ENCODE measurements at regions not wholly inside any gene's neighbourhood (a gene's known extent, or its start where the extent isn't known, plus 50 kb on each side); places are given as distances from the start of the nearest gene placed in this dataset.

DNA sequence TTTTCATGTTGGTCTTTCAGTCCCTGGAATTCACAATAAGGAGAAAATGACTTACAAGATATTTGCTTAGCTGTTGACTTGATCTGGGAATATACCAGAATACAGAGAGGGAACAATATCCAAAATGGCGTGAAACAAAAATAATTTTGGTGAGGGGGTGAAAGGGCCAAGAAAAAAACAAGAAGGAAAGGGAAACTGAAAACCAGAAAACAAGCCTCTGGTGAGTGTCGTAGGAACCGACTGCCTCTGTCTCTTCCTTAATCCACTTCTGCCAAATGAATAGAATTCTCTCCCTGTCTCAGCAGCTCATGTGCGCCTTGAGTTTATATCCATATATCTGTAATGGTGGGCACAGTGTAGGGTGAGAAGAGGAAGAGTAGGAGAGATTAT lies 367.6 kb downstream of the ETS1 start:
- DNase-seq (ENCODE audit: low read depth) = no peak

DNA sequence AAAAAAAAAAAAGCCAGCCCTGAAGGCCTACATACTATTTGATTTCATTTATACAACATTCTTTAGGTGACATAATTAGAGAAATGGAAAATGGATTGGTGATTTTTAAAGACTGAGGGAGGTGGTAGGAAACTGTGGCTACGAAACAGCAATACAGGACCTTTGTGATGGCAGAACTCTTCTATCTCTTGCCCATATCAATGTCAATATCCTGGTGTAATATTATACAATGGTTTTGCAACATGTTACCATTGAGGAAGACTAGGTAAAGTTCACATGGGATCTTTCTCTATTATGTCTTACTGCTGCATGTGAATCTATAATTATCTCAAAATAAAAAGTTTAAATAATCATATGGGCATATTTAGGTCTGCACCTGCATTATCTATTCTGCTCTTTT lies 371.2 kb downstream of the ETS1 start:
- no peak for DNase-seq (ENCODE audit: low read depth)

DNA sequence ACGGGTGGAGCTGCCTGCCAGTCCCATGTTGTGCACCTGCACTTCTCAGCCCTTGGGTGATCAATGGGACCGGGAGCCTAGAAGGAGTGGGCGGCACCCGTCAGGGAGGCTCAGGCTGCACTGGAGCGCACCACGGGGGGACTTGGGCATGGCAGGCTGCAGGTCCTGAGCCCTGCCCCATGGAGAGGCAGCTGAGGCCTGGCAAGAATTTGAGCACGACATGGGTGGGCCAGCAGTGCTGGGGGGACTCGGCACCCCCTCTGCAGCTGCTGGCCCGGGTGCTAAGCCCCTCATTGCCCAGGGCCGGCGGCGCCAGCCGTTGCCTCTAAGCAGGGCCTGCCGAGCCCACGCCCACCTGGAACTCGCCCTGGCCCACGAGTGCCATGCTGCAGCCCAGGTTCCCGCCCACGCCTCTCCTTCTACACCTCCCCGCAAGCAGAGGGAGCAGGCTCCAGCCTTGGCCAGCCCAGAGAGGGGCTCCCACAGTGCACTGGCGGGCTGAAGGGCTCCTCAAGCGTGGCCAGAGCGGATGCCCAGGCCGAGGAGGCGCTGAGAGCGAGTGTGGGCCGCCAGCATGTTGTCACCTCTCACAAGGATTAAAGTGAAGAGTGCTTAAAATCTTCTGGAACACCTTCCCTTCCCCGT lies 372.0 kb downstream of the ETS1 start:
- DNase-seq (ENCODE audit: low read depth) = no peak

DNA sequence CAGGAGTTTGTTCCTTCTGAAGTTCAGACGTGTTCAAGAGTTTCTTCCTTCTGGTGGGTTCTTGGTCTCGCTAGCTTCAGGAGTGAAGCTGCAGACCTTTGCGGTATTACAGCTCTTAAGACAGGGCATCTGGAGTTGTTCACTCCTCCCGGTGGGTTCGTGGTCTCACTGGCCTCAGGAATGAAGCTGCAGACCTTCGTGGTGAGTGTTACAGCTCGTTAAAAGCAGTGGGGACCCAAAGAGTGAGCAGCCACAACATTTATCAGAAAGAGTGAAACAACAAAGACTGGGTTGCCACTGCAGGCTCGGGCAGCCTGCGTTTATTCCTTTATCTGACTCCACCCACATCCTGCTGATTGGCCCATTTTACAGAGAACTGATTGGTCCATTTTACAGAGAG lies 373.1 kb downstream of the ETS1 start:
- DNase-seq (ENCODE audit: low read depth) = no peak

DNA sequence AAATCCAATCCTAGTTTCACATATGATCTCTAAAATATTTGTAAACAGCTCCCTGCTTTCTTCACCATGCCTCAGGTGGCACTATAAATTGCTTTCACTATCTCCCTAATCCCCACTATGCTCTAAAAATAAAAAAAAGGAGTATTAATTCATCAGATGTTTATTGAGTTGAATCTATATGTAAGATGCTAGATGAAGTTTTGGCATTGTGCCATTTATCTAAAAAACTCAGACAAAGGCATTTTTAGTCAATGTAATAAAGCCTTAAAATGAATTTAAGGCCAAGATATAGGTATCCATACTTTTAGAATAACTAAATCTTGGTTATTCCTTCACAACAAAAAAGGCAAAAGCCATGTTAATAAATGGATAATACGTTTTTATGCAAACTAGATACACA lies 373.9 kb downstream of the ETS1 start:
- no peak for DNase-seq (ENCODE audit: low read depth)

DNA sequence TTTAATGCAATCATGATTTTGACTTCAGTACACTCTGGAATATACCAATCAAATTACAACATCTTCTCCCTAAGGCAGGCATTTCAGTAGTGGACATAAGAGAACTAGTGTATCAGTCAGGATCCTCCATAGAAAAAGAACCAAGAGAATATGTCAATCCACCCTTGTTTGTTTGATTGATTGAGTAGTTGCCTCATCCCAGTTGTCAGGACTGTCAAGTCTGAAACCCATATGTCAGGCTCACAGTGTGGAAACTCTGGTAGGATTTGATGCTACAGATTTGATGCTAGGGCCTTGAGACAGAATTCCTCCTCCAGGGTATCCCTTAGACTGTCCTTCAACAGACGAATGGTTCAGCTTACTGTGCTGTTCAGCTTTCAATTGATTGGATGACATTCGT lies 375.0 kb downstream of the ETS1 start:
- no peak for DNase-seq (ENCODE audit: low read depth)

DNA sequence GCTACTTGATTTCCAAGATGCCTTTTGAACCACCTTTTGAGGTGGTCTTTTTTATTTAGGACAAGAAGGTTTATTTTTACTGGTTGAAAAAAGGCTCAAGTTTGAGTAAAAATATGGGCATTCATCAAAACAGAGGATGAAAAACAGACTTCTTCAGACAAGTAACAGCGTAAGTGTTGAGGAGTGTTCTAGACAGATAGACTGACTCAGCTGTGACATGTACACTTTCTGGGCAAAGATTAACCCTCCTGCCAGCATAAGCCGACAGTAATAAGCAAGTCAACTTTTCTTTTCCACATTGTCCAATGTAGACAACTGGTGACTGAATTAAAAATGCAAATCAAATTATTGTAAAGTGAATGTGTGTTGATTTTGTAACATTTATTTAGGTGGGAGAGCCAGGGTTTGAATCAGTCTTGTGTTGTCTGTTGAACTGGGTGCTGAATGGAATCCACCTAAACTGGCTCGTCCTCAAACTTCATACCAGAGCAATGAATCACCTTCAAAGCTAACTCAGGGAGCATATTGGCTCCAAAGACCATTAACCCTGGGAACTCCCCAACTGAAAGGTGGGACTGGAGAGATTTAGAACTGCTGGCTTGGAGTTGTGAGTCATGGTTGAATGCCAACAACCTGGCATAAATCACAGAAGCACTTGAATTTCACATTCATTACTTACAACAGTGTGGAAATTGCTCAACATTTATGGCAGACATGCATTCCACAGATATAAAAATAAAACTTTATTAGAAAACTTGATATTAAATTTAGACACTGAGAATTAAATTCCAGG lies 377.0 kb downstream of the ETS1 start:
- no peak for DNase-seq (ENCODE audit: low read depth)

DNA sequence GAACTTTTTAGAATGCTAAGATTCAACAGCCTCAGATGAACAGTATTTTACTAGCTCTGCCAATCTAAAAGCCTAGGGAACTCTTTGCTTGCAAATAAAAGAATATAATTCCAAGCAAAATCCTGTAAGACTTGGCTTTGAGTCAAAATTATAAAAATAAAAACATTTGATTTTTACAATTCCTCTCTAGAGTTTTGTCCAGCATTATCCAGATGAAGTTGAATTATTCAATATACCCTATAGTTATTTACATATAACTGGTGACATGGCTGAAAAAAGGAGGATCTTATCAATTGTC lies 378.3 kb downstream of the ETS1 start:
- no peak for DNase-seq (ENCODE audit: low read depth)

DNA sequence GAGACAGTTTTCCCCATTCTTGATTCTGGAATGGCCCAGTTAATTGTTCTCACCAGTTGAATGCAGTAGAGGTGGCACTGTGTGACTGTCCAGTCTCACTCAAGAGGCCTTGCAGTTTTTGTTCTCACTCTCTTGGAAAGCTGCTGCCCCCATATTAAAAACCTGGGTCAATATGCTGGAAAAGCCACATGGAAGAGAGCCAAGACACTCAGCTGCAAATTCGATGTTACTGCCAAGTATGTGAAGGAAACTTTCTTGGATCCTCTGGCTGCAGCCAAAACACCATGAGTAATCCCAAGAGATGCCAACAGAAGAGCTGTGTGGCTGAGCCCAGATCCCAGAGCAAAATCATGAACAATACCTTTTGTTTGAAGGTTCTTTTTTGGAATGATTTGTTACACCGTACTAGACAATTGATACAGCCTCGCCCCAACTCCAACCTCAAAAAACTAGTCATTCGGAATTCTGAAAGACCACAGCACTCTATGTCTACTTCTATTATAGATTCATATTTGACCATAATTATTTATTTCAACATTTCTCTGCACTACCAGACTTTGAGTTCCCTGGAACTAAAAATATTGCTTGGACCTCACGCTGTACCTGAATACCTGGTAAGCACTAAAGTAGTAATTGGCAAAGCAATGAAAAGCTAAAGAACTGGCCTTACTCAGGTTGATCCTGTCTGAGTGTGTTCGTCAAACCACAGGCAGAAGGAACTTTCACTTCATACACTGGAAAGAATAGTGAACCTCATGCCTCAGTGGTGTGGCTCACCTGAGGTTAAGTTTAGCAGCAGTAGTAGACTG lies 378.8 kb downstream of the ETS1 start:
- no peak for DNase-seq (ENCODE audit: low read depth)

DNA sequence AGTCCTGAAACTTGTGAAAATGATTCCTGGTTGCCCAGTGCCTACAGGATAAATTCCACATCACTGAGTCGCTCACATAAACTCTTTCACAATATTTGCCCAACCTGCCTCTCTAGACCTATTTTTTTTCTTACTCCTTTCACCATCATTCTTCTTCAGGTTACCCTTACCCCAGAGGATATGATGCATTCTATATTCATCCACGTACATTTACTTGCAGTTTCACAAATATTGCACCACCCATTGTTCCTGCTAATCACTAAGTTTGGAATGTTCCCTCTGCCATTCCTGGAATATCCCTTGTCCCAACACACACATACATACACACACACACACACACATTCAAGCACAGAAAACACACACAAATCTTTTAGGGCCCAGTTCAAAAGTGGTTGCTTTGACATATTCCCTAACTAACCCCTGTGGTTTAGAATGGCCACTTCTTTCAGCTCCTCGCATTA lies 379.5 kb downstream of the ETS1 start:
- no peak for DNase-seq (ENCODE audit: low read depth)

DNA sequence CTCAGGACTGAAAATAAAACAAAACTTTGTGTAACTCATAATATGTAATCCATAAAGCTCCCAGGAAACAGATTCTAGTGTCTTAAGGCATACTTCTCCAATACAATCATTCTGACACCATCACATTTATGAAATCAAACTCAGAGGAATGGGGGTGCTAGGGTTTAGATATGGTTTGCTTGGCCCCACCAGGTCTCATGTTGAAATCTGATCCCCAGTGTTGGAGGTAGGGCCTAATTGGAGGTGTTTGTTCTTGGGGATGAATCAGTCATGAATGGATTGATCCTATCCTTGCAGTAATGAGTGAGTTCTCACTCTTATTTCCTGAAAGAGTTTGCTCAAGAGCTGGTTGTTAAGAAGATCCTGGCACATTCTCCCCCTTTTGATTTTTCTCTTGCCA lies 380.9 kb downstream of the ETS1 start:
- no peak for DNase-seq (ENCODE audit: low read depth)

DNA sequence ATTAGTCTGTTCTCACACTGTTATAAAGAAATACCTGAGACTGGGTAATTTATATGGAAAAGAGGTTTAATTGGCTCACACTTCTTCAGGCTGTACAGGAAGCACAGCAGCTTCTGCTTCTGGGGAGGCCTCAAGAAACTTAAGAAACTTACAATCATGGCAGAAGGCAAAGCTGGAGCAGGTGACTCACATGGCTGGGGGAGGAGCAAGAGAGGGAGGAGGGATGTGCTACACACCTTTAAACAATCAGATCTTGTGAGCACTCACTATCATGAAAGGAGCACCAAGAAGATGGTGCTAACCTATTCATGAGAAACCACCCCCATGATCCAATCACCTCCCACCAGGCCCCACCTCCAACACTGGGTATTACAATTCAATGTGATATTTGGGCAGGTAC lies 381.6 kb downstream of the ETS1 start:
- no peak for DNase-seq (ENCODE audit: low read depth)

DNA sequence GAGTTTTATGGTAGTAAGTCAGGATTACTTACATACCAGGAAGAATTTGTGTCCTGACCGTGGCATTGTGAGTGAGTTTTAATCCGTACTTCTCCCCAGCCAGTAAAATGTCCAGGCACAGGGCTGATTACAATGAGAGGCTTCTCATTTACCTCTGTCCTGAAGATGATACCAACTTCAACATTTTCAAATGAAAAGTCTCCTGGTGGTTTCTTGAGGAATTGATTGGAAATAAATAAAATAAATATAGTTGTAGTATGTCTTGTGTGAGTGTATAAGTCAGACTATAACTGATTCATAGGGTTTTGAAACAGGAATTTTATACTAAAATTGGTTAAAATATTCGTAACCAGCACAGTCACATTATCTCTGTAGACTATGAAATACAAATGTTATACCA lies 382.5 kb downstream of the ETS1 start:
- DNase-seq (ENCODE audit: low read depth) = no peak

DNA sequence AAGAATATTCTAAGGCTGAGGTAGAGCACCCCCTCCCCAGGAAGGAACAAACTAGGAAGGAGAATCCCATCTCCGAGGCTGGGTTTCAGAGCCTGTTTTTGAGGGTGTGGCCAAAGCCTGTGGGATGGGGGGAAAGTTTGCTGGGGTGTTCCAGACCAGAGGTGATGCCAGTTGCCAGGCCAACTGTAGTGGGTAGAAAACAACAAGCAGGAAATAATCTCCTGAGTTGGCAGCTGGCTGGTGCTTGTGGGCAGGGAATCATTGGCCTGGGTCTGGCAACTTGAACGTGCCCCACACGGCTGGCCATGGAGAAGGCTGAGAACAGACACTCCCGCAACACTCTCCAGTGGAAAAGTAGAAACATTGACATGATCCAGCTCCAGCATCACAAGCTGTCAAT lies 385.6 kb downstream of the ETS1 start:
- DNase-seq (ENCODE audit: low read depth) = no peak

DNA sequence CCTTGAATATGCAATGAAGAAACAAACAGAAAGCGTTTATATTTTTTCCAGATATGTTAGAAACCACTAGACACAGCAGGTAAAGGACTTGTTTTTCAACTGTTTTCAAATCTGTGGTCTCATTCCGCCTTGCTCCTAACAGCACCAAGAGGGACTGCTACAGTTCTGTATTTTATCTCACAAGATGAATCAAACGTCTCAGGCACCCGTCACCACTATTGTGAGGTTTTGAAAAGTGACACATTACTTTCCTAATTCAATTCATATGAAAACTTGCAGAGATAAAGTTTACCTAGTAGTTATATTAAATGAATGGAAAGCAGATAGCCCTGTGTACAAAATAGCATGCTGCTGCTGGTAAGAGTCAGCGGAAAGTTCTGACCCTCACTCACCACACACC lies 386.3 kb downstream of the ETS1 start:
- DNase-seq (ENCODE audit: low read depth) = no peak

DNA sequence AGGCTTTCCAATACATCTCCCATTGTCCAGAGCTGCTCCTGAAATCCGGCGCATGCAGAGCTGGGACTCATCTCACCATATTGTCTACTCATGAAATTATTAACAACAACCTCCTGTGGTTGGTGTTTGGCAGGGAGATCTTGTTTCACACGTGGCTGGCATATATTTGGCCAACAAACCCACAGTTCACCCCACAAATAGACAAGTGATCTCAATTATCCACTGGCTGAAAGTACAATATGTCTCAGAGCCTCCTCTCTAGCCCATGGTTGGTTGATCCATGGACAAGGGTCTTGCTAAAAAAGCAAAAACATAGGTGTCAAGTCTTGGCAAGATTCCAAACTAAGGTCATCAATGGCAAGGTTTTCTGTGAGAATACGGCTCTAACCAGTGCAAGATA lies 386.9 kb downstream of the ETS1 start:
- no peak for DNase-seq (ENCODE audit: low read depth)

DNA sequence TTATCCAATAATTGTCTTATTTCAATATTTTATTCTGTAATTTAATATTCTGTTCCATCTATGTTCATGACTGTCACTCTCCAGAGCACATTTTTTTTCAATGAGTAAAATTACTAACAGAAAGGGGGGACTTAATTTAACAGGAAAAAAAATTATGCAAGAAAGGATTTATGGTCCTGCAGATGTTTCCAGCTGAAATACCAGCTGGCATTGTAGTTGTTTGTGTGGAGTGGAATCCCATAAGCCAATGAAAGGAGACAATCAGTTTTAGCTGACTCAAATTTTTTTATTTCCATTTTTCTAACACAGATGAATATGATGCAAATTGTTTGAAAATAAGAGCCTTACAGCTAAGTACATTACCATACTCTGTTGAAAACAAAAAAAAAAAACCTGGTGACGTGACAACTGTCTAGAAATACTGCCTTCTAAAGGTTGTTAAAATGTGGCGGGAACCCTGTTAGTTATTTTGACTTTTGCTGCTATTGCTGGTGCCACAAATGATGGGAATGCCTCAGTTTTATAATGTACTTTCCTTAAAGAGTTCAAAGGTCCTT lies 389.1 kb downstream of the ETS1 start:
- DNase-seq (ENCODE audit: low read depth) = no peak

DNA sequence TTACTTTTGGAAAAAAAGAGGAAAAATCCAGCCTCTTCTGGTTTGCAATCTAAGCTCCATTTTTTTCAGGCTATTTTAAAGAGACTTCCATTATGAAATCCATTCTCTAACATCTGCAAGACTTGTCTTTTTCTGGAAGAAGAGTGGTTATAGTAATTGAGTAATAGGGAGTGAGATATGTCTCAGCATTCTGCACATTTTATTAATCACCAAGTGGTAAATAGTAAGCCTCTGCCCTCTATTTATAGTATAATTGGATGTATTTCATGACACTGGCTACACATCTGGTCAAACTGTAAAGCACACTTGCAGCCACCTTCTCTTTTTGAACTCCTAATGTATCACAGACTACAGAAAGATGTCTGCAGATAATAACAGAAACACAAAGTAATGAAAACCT lies 391.1 kb downstream of the ETS1 start:
- no peak for DNase-seq (ENCODE audit: low read depth)

DNA sequence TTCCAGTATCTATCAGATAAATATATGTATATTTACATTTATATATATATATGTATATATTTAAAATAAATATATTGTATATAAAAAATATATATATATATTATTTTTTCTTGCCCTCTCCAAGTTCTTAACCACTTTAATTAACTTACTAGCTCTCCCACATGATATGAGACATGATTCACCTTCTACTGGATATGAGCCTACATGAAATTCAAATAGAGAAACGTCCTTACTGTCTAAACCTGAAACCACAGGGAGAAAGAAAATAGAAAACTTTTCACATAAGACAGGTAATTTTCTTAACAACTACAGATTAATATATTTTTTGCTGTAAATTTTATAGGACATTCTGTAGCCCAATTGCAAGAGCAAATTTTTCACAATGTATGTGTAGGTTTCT lies 391.6 kb downstream of the ETS1 start:
- DNase-seq (ENCODE audit: low read depth) = no peak

DNA sequence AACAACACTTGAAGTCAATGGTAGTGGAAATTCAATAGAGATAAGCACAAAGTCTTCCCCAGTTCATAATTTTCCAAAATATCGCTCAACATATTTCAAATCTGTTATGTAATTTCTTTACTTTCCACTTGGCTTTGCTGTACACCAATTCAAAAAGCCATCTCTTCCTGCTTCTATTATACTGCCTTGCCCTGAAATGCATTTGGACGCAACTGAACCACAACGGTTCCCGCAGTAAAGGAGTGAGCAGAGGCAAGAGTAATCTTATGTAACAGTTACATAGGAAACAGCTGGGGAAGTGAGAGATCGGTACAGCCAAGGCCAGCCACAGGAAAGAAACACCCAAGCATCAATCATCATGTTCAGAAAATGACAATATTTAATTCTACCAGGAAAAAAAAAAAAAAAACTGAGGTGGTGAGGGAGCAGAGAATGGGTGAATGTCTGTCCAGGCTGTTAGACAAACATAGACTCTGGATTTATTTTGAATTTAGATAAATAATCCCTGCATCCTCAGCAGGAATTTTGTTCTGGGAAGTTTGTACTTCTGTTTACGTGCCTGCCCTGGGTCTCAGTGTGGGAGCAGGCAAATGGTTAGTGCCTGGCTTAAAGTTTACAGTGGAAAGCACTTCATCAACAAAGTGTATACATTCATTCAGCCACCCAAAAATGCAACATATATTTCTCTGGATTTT lies 392.2 kb downstream of the ETS1 start:
- peak; percentile 9 for DNase-seq (ENCODE audit: low read depth)

DNA sequence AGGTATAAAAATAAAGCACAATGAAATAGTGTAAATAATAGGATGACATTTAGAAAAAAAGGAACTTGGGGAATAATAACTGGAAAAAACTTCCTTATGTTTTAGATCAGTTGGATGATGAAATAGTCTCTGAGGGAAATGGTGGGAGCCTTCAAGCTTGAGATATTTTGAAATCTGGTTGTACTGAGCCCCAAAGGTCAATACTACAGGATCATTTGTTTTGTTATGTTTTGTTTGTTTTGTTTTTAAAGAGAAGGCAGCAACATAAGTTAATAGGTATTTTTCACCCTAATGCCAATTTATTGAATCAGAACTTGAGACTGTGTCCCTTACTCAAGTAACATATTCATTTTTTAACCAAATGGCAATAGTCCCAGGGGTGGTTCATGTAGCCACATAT lies 393.1 kb downstream of the ETS1 start:
- no peak for DNase-seq (ENCODE audit: low read depth)

DNA sequence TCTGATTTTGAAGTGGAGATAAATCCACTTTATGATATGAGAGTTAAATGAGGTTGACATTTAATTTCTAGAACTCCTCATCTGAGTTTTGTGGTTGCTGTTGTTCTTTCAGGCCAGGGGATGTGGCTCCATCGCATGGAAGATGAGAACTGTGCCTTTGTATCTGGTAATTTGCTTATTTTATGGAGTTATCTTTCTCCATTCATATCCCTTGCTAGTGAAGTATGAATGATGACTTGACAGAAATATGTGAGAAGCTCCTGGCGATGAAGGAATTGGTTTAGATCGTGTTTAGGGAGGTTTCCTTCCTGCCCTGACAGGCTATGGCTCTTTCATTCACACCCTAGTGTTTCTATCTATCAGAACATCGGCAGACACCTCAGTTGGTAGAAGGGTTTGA lies 393.7 kb downstream of the ETS1 start:
- DNase-seq (ENCODE audit: low read depth) = no peak

Measured in activated T-cell treated with anti-CD3 and anti-CD28 coated beads for 1 hour (primary cell).